ENCODE measurements at regions not wholly inside any gene's neighbourhood (a gene's known extent, or its start where the extent isn't known, plus 50 kb on each side); places are given as distances from the start of the nearest gene placed in this dataset.

- H3K27me3 Mint-ChIP-seq: peaks cover 21% of the 10 kb centered on the region
- no peak overlapping the region for H3K27ac Mint-ChIP-seq
- H3K36me3 Mint-ChIP-seq (ENCODE audit: insufficient read depth): no peaks in the 10 kb centered on the region
- TF ChIP-seq CTCF (IDR thresholded peaks at IDR 0.05; ENCODE audit: unreplicated experiment): no peak
- DNase-seq (ENCODE audit: low spot score, unreplicated experiment): no peak
- H3K4me1 Mint-ChIP-seq (ENCODE audit: low read depth): peaks cover 7% of the 10 kb centered on the region
- peaks cover 13% of the 10 kb centered on the region for H3K9me3 Mint-ChIP-seq (ENCODE audit: low read depth)
- no peak overlapping the region for H3K4me3 Mint-ChIP-seq (ENCODE audit: low read depth)
Measured at GRCh38 chr18:78123144-78123909, 856.3 kb upstream of the SALL3 start.

- Mint-ChIP-seq H3K27ac (no peak overlapping the region), H3K27me3 (peaks cover 23% of the 10 kb centered on the region), H3K9me3 (ENCODE audit: low read depth) (peaks cover 5% of the 10 kb centered on the region), H3K4me3 (ENCODE audit: low read depth) (no peak overlapping the region), H3K36me3 (ENCODE audit: insufficient read depth) (no peaks in the 10 kb centered on the region), H3K4me1 (ENCODE audit: low read depth) (peaks cover 7% of the 10 kb centered on the region)
- no peak for DNase-seq (ENCODE audit: low spot score, unreplicated experiment)
- TF ChIP-seq CTCF (IDR thresholded peaks at IDR 0.05; ENCODE audit: unreplicated experiment): no peak
Measured at GRCh38 chr18:78123926-78124797, 855.5 kb upstream of the SALL3 start.

- no peak for DNase-seq (ENCODE audit: low spot score, unreplicated experiment)
- H3K4me1 Mint-ChIP-seq (ENCODE audit: low read depth): peaks cover 7% of the 10 kb centered on the region
- no peaks in the 10 kb centered on the region for H3K9me3 Mint-ChIP-seq (ENCODE audit: low read depth)
- H3K27me3 Mint-ChIP-seq: peaks cover 25% of the 10 kb centered on the region
- no peak for TF ChIP-seq CTCF (IDR thresholded peaks at IDR 0.05; ENCODE audit: unreplicated experiment)
- H3K27ac Mint-ChIP-seq: no peak overlapping the region
- H3K4me3 Mint-ChIP-seq (ENCODE audit: low read depth): no peak overlapping the region
- H3K36me3 Mint-ChIP-seq (ENCODE audit: insufficient read depth): no peaks in the 10 kb centered on the region
Measured at GRCh38 chr18:78125206-78125896, 854.3 kb upstream of the SALL3 start.

GRCh38 chr18:78126106-78126505 is 853.5 kb upstream of the SALL3 start:
- TF ChIP-seq CTCF (IDR thresholded peaks at IDR 0.05; ENCODE audit: unreplicated experiment): no peak
- Mint-ChIP-seq H3K36me3 (ENCODE audit: insufficient read depth) (no peaks in the 10 kb centered on the region), H3K4me1 (ENCODE audit: low read depth) (peaks cover 7% of the 10 kb centered on the region), H3K4me3 (ENCODE audit: low read depth) (no peak overlapping the region), H3K27me3 (peaks cover 32% of the 10 kb centered on the region), H3K9me3 (ENCODE audit: low read depth) (no peaks in the 10 kb centered on the region), H3K27ac (no peak overlapping the region)
- DNase-seq (ENCODE audit: low spot score, unreplicated experiment): no peak

GRCh38 chr18:78126536-78126935 is 853.1 kb upstream of the SALL3 start:
- peaks cover 33% of the 10 kb centered on the region for H3K27me3 Mint-ChIP-seq
- no peaks in the 10 kb centered on the region for H3K36me3 Mint-ChIP-seq (ENCODE audit: insufficient read depth)
- H3K9me3 Mint-ChIP-seq (ENCODE audit: low read depth): no peaks in the 10 kb centered on the region
- TF ChIP-seq CTCF (IDR thresholded peaks at IDR 0.05; ENCODE audit: unreplicated experiment): no peak
- H3K27ac Mint-ChIP-seq: no peak overlapping the region
- peaks cover 7% of the 10 kb centered on the region for H3K4me1 Mint-ChIP-seq (ENCODE audit: low read depth)
- no peak for DNase-seq (ENCODE audit: low spot score, unreplicated experiment)
- H3K4me3 Mint-ChIP-seq (ENCODE audit: low read depth): no peak overlapping the region
